HCT116 (cell line): ENCODE measurements at regions not wholly inside any gene's neighbourhood (a gene's known extent, or its start where the extent isn't known, plus 50 kb on each side); places are given as distances from the start of the nearest gene placed in this dataset.

ENCODE experiments used
- ATAC-seq: fragments of 200-7000 bp; cut with Tn5 transposase; 2 replicates; pipeline ENCODE4 v1.9.1; 2020; ENCODE audit warnings: mild to moderate bottlenecking, moderate library complexity
- BruUV-seq: library from RNA; stranded (reverse); fragments of 400-500 nt; replicated peaks from 2 replicates; lab custom pipeline; 2021; lab: Mats Ljungman, UMichigan
- CTCF ChIA-PET: fragments of 300-600 bp; sonication (Branson Sonifier 250); formaldehyde crosslinking; loops from one replicate; lab custom pipeline; 2021; ENCODE audit warnings: antibody characterized with exemption; lab: Charles Lee
- POLR2A ChIA-PET: fragments of 300-600, 350-600 bp; sonication (Branson Sonifier 250); formaldehyde crosslinking; loops from one replicate; lab custom pipeline; 2021; ENCODE audit warnings: antibody characterized with exemption; lab: Charles Lee
- RAD21 ChIA-PET, 2 experiments: fragments of 300-600 bp; sonication (Branson Sonifier 250); formaldehyde crosslinking; loops; one replicate each; lab custom pipeline; 2023; ENCODE audit warnings: low total read pairs in 2 of 2; ENCODE audit not compliant: uncharacterized antibody in 2 of 2, unreplicated experiment in 2 of 2, low non-redundant PET in 1 of 2; lab: Charles Lee
- DNase-seq: peaks from one replicate; pipeline ENCODE4 v3.0.0-alpha.2; 2010; ENCODE audit warnings: low read depth, low spot score
- H2AFZ ChIP-seq: fragments of 200-600 bp; shearing (Covaris generic), sonication (generic); 2 replicates; pipeline ENCODE4 v1.6.1; 2017; ENCODE audit warnings: low read depth, mixed run types, mixed read lengths, antibody characterized with exemption, low read length; ENCODE audit not compliant: poor library complexity, severe bottlenecking
- H3K27ac ChIP-seq: 2 replicates; pipeline ENCODE4 v1.5.1; 2012; ENCODE audit warnings: low read depth, low read length
- H3K27me3 ChIP-seq: fragments of 200-600 bp; sonication (generic); 2 replicates; pipeline ENCODE4 v1.6.1; 2016; ENCODE audit warnings: mixed run types, low read length, mixed read lengths; ENCODE audit not compliant: insufficient read depth
- H3K36me3 ChIP-seq, 2 experiments: fragments of 200-500 bp in 1 of 2; fragments of 200-600 bp in 1 of 2; sonication (Bioruptor generic) in 1 of 2; sonication (generic) in 1 of 2; 2 replicates each; pipeline versions ENCODE4 v1.5.1 to v1.6.1; 2014 to 2016; ENCODE audit warnings: low read length in 2 of 2, inconsistent platforms in 1 of 2, mixed read lengths in 1 of 2, mixed run types in 1 of 2; ENCODE audit not compliant: insufficient read depth in 2 of 2, control insufficient read depth in 1 of 2
- H3K4me1 ChIP-seq, 2 experiments: fragments of 200-600 bp in 1 of 2; sonication (generic) in 1 of 2; 2 replicates each; pipeline versions ENCODE4 v1.5.1 to v1.6.1; 2012 to 2017; ENCODE audit warnings: low read length in 2 of 2, inconsistent platforms in 1 of 2, mild to moderate bottlenecking in 1 of 2, mixed read lengths in 1 of 2, mixed run types in 1 of 2, moderate library complexity in 1 of 2; ENCODE audit not compliant: insufficient read depth in 2 of 2, control insufficient read depth in 1 of 2
- H3K4me2 ChIP-seq: fragments of 200-600 bp; sonication (generic); 2 replicates; pipeline ENCODE4 v1.6.1; 2017; ENCODE audit warnings: mixed run types, low read length, mixed read lengths
- H3K4me3 ChIP-seq, 2 experiments: fragments of 200-600 bp in 1 of 2; sonication (generic) in 1 of 2; replicated peaks in 1 of 2; 2 replicates each; pipeline ENCODE4 v1.5.1; 2011 to 2016; ENCODE audit warnings: low read length in 2 of 2, control low read depth in 1 of 2, low read depth in 1 of 2, mild to moderate bottlenecking in 1 of 2, mixed read lengths in 1 of 2, mixed run types in 1 of 2
- H3K79me2 ChIP-seq: fragments of 200-600 bp; sonication (generic); 2 replicates; pipeline ENCODE4 v1.6.1; 2017; ENCODE audit warnings: mild to moderate bottlenecking, mixed run types, low read length, moderate library complexity, mixed read lengths; ENCODE audit not compliant: insufficient read depth
- H3K9ac ChIP-seq: fragments of 200-600 bp; sonication (generic); 2 replicates; pipeline ENCODE4 v1.6.1; 2016; ENCODE audit warnings: low read length, mixed read lengths
- H3K9me2 ChIP-seq: fragments of 200-600 bp; sonication (generic), shearing (Covaris generic); 2 replicates; pipeline ENCODE4 v1.6.1; 2017; ENCODE audit warnings: mixed run types, mild to moderate bottlenecking, moderate library complexity; ENCODE audit not compliant: insufficient read depth
- H3K9me3 ChIP-seq, 2 experiments: fragments of 200-500 bp in 1 of 2; fragments of 200-600 bp in 1 of 2; sonication (Bioruptor generic) in 1 of 2; sonication (generic) in 1 of 2; 2 replicates each; pipeline ENCODE4 v1.6.1; 2014 to 2017; ENCODE audit warnings: low read length in 2 of 2, mixed read lengths in 2 of 2, inconsistent platforms in 1 of 2, low read depth in 1 of 2, mild to moderate bottlenecking in 1 of 2, mixed run types in 1 of 2, moderate library complexity in 1 of 2; ENCODE audit not compliant: control insufficient read depth in 1 of 2, insufficient read depth in 1 of 2
- H4K20me1 ChIP-seq: fragments of 200-600 bp; sonication (generic), shearing (Covaris generic); 2 replicates; pipeline ENCODE4 v1.6.1; 2017; ENCODE audit warnings: mixed run types, mild to moderate bottlenecking, moderate library complexity; ENCODE audit not compliant: insufficient read depth
- CBX3 ChIP-seq: IDR thresholded peaks from 2 replicates; pipeline ENCODE4 v1.6.1; 2012; ENCODE audit warnings: low read depth
- EZH2 ChIP-seq: fragments of 200-600 bp; sonication (generic); IDR thresholded peaks from 2 replicates; pipeline ENCODE4 v1.6.1; 2017; ENCODE audit warnings: antibody characterized with exemption, mixed run types
- EZH2phosphoT487 ChIP-seq: fragments of 200-600 bp; IDR thresholded peaks from 2 replicates; pipeline ENCODE4 v1.6.1; 2018; ENCODE audit warnings: antibody characterized with exemption, borderline replicate concordance
- JUND ChIP-seq: IDR thresholded peaks from 2 replicates; pipeline ENCODE4 v1.6.1; 2012
- MAX ChIP-seq: IDR thresholded peaks from 2 replicates; pipeline ENCODE4 v1.6.1; 2012
- POLR2A ChIP-seq: IDR thresholded peaks from 2 replicates; pipeline ENCODE4 v1.7.0; 2011; ENCODE audit warnings: borderline replicate concordance; ENCODE audit not compliant: insufficient read depth, insufficient read length; ENCODE audit errors: extremely low read depth
- SP1 ChIP-seq: IDR thresholded peaks from 2 replicates; pipeline ENCODE4 v1.6.1; 2012; ENCODE audit warnings: low read depth
- ZNF274 ChIP-seq: fragments of 200-500 bp; sonication (Bioruptor generic); IDR thresholded peaks from 2 replicates; pipeline ENCODE4 v1.6.1; 2014; ENCODE audit warnings: mild to moderate bottlenecking, low read depth, low read length, inconsistent platforms
- intact Hi-C: fragments of 100-400 bp; cut with micrococcal nuclease; formaldehyde crosslinking; loops from 2 replicates; pipeline ENCODE4 v1.10.0; 2022
- TF ChIP-seq, protein P1 (sequence below): IDR thresholded peaks from 2 replicates; pipeline ENCODE4 v1.6.1; 2012
- TF ChIP-seq, protein P2 (sequence below): IDR thresholded peaks from 2 replicates; pipeline ENCODE4 v1.6.1; 2012; ENCODE audit warnings: low read depth
- TF ChIP-seq, protein P3 (sequence below): IDR thresholded peaks from 2 replicates; pipeline ENCODE4 v1.6.1; 2011; ENCODE audit warnings: mild to moderate bottlenecking, low read length, moderate library complexity; ENCODE audit not compliant: insufficient replicate concordance; ENCODE audit errors: extremely low read depth

- Histone ChIP-seq H3K36me3 (no peaks in the 10 kb centered on the region), H3K4me2 (no peak overlapping the region), H3K27ac (no peak overlapping the region), H4K20me1 (no peaks in the 10 kb centered on the region), H3K27me3 (no peaks in the 10 kb centered on the region), H3K4me3 (no peak overlapping the region), H2AFZ (no peak overlapping the region), H3K9me3 (peaks cover 3 to 14% of the 10 kb centered on the region in 2 experiments; a peak in 2 of 4 replicates), H3K4me1 (no peaks in the 10 kb centered on the region), H3K9me2 (no peaks in the 10 kb centered on the region), H3K79me2 (no peaks in the 10 kb centered on the region), H3K9ac (no peak overlapping the region)
- ChIA-PET POLR2A (no interaction called here), RAD21 (no interaction called here), CTCF (no interaction called here)
- no TSS peak for BruUV-seq
- intact Hi-C loops, result no loop called here
- no peak for TF ChIP-seq POLR2A
- no peak for TF ChIP-seq SP1
- TF ChIP-seq ZNF274, result no peak
- TF ChIP-seq, protein P1, sequence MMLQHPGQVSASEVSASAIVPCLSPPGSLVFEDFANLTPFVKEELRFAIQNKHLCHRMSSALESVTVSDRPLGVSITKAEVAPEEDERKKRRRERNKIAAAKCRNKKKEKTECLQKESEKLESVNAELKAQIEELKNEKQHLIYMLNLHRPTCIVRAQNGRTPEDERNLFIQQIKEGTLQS, result no peak
- TF ChIP-seq EZH2, result no peak
- TF ChIP-seq, protein P2, sequence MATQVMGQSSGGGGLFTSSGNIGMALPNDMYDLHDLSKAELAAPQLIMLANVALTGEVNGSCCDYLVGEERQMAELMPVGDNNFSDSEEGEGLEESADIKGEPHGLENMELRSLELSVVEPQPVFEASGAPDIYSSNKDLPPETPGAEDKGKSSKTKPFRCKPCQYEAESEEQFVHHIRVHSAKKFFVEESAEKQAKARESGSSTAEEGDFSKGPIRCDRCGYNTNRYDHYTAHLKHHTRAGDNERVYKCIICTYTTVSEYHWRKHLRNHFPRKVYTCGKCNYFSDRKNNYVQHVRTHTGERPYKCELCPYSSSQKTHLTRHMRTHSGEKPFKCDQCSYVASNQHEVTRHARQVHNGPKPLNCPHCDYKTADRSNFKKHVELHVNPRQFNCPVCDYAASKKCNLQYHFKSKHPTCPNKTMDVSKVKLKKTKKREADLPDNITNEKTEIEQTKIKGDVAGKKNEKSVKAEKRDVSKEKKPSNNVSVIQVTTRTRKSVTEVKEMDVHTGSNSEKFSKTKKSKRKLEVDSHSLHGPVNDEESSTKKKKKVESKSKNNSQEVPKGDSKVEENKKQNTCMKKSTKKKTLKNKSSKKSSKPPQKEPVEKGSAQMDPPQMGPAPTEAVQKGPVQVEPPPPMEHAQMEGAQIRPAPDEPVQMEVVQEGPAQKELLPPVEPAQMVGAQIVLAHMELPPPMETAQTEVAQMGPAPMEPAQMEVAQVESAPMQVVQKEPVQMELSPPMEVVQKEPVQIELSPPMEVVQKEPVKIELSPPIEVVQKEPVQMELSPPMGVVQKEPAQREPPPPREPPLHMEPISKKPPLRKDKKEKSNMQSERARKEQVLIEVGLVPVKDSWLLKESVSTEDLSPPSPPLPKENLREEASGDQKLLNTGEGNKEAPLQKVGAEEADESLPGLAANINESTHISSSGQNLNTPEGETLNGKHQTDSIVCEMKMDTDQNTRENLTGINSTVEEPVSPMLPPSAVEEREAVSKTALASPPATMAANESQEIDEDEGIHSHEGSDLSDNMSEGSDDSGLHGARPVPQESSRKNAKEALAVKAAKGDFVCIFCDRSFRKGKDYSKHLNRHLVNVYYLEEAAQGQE, result no peak
- no peak for TF ChIP-seq MAX
- TF ChIP-seq JUND, result no peak
- TF ChIP-seq EZH2phosphoT487, result no peak
- TF ChIP-seq, protein P3, sequence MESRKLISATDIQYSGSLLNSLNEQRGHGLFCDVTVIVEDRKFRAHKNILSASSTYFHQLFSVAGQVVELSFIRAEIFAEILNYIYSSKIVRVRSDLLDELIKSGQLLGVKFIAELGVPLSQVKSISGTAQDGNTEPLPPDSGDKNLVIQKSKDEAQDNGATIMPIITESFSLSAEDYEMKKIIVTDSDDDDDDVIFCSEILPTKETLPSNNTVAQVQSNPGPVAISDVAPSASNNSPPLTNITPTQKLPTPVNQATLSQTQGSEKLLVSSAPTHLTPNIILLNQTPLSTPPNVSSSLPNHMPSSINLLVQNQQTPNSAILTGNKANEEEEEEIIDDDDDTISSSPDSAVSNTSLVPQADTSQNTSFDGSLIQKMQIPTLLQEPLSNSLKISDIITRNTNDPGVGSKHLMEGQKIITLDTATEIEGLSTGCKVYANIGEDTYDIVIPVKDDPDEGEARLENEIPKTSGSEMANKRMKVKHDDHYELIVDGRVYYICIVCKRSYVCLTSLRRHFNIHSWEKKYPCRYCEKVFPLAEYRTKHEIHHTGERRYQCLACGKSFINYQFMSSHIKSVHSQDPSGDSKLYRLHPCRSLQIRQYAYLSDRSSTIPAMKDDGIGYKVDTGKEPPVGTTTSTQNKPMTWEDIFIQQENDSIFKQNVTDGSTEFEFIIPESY, result no peak
- no peak for TF ChIP-seq CBX3
- no peak for DNase-seq
- ATAC-seq, result no peak
Measured at GRCh38 chr2:122506620-122507019, 751.2 kb downstream of the TSN start.
